ENCODE measurements at regions not wholly inside any gene's neighbourhood (a gene's known extent, or its start where the extent isn't known, plus 50 kb on each side); places are given as distances from the start of the nearest gene placed in this dataset.
"Not testable (repeated sequence)": the region's sequence is repeated elsewhere in the genome, so short reads cannot be mapped to it uniquely, and the experiment has no call there.

GRCh38 chr18:70554854-70555445 is 266.1 kb downstream of the SOCS6 start:
- DNase-seq (ENCODE audit: extremely low read depth in 1 of 2, low read depth in 1 of 2), result no peak

DNA sequence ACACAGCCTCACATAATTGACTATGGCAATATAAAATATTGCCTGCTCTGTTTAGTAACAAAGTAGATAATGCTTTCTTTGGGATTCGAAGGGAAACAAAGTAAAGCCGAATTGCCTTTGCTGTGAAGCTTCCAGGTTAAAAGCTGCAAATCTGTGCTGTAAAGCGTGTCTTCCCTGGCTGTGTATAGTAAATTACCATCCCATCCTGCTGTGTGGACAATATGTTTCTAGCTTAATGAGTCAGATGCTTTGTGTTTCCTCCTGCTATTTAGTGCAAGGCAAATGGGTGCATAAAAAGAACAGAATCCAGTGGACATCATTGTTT is 265.1 kb downstream of the SOCS6 start:
- no peak for DNase-seq (ENCODE audit: extremely low read depth in 1 of 2, low read depth in 1 of 2)

- DNase-seq (ENCODE audit: extremely low read depth in 1 of 2, low read depth in 1 of 2), result no peak
These were observed 264.5 kb downstream of the SOCS6 start for GRCh38 chr18:70553245-70553935.

GRCh38 chr18:70536370-70537062 is 247.7 kb downstream of the SOCS6 start:
- DNase-seq (ENCODE audit: extremely low read depth in 1 of 2, low read depth in 1 of 2), result no peak

GRCh38 chr18:70535041-70535440 is 246.2 kb downstream of the SOCS6 start:
- no peak for DNase-seq (ENCODE audit: extremely low read depth in 1 of 2, low read depth in 1 of 2)

GRCh38 chr18:70525322-70525721 is 236.5 kb downstream of the SOCS6 start:
- not testable (repeated sequence) for DNase-seq (ENCODE audit: extremely low read depth in 1 of 2, low read depth in 1 of 2)

DNA sequence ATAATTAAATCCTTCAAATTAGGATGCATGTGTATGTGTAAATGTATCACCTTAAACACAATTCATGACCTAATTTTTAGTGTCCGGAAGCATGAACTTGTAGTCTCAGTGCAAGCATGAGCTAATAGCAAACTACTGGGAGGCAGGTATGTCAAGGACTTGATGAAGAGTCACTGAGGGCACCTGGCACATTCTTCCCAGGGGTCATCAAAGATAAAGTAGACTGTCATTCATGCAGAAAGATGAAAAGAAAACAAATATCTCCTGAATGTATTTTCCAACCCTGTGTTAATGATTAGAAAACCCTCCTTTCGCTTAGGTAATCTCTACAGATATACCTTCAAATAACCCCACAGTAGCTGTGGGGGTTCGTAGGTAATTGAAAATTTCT is 234.9 kb downstream of the SOCS6 start:
- DNase-seq (ENCODE audit: extremely low read depth in 1 of 2, low read depth in 1 of 2), result no peak

- DNase-seq (ENCODE audit: extremely low read depth in 1 of 2, low read depth in 1 of 2), result no peak
These were observed 234.4 kb downstream of the SOCS6 start for GRCh38 chr18:70523035-70523791.

DNA sequence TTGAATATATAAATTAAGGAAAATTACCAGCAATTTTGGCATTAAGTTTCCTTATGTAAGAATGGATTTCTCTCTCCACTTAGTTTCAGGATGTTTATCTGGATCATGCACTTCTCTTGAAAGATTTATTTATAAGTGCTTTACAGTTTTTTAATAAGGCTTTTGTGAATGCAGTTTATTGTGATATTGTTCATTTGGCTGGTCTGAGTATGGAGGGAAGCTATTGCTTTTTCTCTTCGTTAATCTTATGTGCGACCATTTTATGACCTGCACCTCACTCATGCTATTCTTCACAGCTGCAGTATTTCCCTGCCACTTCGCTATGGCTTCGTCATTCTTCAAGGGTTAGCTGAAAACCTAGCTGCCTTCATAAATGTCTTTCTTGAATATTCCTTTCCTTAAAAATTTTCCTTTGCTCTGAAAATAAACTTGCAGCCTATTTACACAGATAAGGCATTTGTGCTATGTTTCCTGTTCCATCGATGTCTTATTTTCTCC is 233.4 kb downstream of the SOCS6 start:
- DNase-seq (ENCODE audit: extremely low read depth in 1 of 2, low read depth in 1 of 2), result no peak

- DNase-seq (ENCODE audit: extremely low read depth in 1 of 2, low read depth in 1 of 2), result no peak
These were observed 232.0 kb downstream of the SOCS6 start for GRCh38 chr18:70520867-70521266.

GRCh38 chr18:70513502-70514171 is 224.8 kb downstream of the SOCS6 start:
- no peak for DNase-seq (ENCODE audit: extremely low read depth in 1 of 2, low read depth in 1 of 2)

GRCh38 chr18:70507970-70508369 is 219.1 kb downstream of the SOCS6 start:
- DNase-seq (ENCODE audit: extremely low read depth in 1 of 2, low read depth in 1 of 2), result no peak

GRCh38 chr18:70506511-70506910 is 217.7 kb downstream of the SOCS6 start:
- DNase-seq (ENCODE audit: extremely low read depth in 1 of 2, low read depth in 1 of 2), result no peak

GRCh38 chr18:70503060-70503459 is 214.2 kb downstream of the SOCS6 start:
- no peak for DNase-seq (ENCODE audit: extremely low read depth in 1 of 2, low read depth in 1 of 2)

DNA sequence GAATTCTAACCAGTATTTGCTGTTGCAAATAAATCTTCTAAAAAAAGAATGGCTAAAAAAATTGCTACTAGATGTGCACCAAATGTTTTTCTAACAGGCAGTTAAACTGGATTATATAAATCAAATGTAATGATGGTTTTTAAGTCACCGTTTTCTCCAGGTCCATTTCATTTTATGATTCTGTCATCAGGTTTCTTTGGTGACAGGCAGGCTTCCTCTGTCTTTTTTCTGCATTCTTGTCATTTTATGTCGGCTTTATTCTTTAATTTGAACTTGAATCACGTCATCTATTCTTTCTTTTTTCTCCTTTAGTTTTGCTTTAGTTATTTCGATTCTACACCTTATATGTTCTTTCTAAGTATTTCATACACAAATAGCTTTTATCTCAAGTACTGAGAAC is 212.5 kb downstream of the SOCS6 start:
- no peak for DNase-seq (ENCODE audit: extremely low read depth in 1 of 2, low read depth in 1 of 2)

DNA sequence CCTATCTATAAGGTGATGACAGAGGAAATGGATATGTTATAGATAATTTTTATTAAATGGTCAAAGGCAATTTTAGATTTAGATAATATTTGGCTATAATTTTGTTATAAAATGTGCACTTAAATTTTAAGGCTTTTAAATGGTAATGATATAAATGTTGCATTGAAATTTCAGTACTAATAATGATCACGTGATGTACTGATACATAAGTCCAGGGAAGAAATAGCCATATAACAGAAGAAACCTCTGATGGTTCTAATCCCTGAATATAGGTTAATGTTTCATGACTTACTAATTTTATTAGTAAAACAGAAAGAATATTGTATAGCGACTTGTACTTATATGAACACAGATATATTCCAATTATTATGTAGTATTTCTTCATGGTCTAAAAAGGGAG is 211.9 kb downstream of the SOCS6 start:
- DNase-seq (ENCODE audit: extremely low read depth in 1 of 2, low read depth in 1 of 2), result no peak

- no peak for DNase-seq (ENCODE audit: extremely low read depth in 1 of 2, low read depth in 1 of 2)
These were observed 210.4 kb downstream of the SOCS6 start for GRCh38 chr18:70499218-70499691.

DNA sequence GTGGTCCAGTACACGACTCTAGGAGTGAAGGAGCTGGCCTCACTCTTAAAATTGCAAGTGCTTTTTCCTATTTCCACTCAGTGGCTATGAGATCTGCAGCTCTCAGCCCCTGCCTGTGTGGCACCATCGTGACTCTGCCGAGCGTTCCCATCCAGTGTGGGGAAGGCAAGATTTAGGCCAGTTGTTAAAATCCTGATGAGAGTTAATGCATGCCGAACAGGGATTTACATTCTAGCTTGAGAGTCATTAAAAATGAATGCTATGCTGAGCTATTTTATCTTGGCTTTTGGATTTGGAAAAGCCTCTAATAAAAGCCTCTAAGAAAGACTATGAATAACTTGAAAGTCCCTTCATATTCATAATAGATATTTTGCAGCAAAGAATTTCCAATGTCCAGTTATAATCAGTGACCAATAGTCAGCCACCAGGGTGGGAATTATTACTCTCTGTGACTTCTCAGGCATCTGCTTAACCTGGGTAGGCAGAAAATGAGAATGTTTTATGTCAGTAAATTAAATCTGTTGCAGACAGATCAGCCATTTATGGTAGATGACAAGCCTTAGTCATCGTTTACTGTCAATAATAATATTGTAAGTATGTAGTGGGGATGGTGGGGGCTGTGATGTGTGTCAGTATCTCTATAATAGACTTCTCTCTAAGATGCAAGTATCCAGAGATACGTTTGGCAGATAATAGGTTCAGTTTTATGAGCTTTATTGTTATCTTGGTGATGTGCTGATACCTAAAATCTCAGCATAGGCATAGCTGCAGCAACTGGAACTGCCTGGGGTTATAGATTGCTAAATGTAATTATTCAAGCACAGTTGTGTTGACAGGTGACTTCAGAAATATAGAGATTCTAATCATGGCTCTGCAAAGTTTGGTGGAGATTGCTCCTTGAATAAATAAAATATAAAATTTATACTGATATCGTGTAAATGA is 207.8 kb downstream of the SOCS6 start:
- DNase-seq (ENCODE audit: extremely low read depth in 1 of 2, low read depth in 1 of 2), result no peak

GRCh38 chr18:70494524-70494923 is 205.7 kb downstream of the SOCS6 start:
- no peak for DNase-seq (ENCODE audit: extremely low read depth in 1 of 2, low read depth in 1 of 2)

GRCh38 chr18:70493461-70493860 is 204.6 kb downstream of the SOCS6 start:
- DNase-seq (ENCODE audit: extremely low read depth in 1 of 2, low read depth in 1 of 2), result no peak

All from stimulated activated CD8-positive, alpha-beta memory T cell treated with anti-CD3 and anti-CD28 coated beads, Interleukin-7, amount 100 ng/mL, for 48 hours (primary cell).